ENCODE measurements at regions not wholly inside any gene's neighbourhood (a gene's known extent, or its start where the extent isn't known, plus 50 kb on each side); places are given as distances from the start of the nearest gene placed in this dataset.

DNA sequence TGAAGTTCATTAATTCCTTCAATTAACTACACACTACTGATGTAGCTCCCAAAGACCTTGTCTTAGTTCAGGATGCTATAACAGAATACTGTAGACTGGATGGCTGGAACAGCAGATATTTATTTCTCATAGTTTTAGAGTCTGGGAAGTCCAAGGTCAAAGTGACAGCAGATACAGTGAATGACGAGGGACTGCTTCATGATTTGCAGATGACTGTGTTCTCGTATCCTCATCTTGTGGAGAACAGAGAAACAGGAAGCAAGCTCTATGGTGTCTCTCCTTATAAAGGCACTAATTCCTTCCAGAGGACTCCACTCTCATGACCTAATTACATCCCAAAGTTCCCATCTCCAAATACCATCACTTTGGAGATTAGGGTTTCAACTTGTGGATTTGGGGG is 65.6 kb upstream of the MAP1B start:
- TF ChIP-seq, protein P1, sequence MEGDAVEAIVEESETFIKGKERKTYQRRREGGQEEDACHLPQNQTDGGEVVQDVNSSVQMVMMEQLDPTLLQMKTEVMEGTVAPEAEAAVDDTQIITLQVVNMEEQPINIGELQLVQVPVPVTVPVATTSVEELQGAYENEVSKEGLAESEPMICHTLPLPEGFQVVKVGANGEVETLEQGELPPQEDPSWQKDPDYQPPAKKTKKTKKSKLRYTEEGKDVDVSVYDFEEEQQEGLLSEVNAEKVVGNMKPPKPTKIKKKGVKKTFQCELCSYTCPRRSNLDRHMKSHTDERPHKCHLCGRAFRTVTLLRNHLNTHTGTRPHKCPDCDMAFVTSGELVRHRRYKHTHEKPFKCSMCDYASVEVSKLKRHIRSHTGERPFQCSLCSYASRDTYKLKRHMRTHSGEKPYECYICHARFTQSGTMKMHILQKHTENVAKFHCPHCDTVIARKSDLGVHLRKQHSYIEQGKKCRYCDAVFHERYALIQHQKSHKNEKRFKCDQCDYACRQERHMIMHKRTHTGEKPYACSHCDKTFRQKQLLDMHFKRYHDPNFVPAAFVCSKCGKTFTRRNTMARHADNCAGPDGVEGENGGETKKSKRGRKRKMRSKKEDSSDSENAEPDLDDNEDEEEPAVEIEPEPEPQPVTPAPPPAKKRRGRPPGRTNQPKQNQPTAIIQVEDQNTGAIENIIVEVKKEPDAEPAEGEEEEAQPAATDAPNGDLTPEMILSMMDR (optimal IDR thresholded peaks at IDR 0.05 in 1 of 3, IDR thresholded peaks at IDR 0.05 in 1 of 3, conservative IDR thresholded peaks at IDR 0.05 in 1 of 3; ENCODE audit: extremely low read depth in 1 of 3, insufficient read depth in 2 of 3, low read length in 3 of 3), result no peak
- TF ChIP-seq EZH2 (IDR thresholded peaks at IDR 0.05; ENCODE audit: low read length), result no peak
